H9 (cell line): ENCODE measurements at regions not wholly inside any gene's neighbourhood (a gene's known extent, or its start where the extent isn't known, plus 50 kb on each side); places are given as distances from the start of the nearest gene placed in this dataset.

Source experiments
- DNase-seq: peaks from one replicate; pipeline ENCODE4 v3.0.0-alpha.2; 2017
- H2AFZ ChIP-seq: one replicate; pipeline ENCODE4 v1.6.1; 2013; ENCODE audit warnings: mild to moderate bottlenecking, low read length, control low read depth, moderate library complexity
- H2AK5ac ChIP-seq: 2 replicates; pipeline ENCODE4 v1.6.1; 2013; ENCODE audit warnings: low read length, control low read depth, mixed read lengths; ENCODE audit not compliant: insufficient read length
- H2BK120ac ChIP-seq: one replicate; pipeline ENCODE4 v1.6.1; 2013; ENCODE audit warnings: low read depth, mild to moderate bottlenecking, low read length, control low read depth, inconsistent platforms; ENCODE audit not compliant: poor library complexity, severe bottlenecking
- H2BK12ac ChIP-seq: 2 replicates; pipeline ENCODE4 v1.6.1; 2013; ENCODE audit warnings: low read length, control low read depth, mixed read lengths, low read depth; ENCODE audit not compliant: insufficient read length
- H2BK15ac ChIP-seq: 2 replicates; pipeline ENCODE4 v1.6.1; 2013; ENCODE audit warnings: low read depth, low read length, control low read depth
- H2BK20ac ChIP-seq: one replicate; pipeline ENCODE4 v1.6.1; 2013; ENCODE audit warnings: low read depth, mild to moderate bottlenecking, low read length, control low read depth, inconsistent platforms; ENCODE audit not compliant: poor library complexity, severe bottlenecking
- H2BK5ac ChIP-seq: 2 replicates; pipeline ENCODE4 v1.6.1; 2013; ENCODE audit warnings: low read length, control low read depth, mixed read lengths; ENCODE audit not compliant: insufficient read length
- H3K14ac ChIP-seq: 2 replicates; pipeline ENCODE4 v1.6.1; 2013; ENCODE audit warnings: low read length, control low read depth; ENCODE audit not compliant: insufficient read depth
- H3K18ac ChIP-seq: 2 replicates; pipeline ENCODE4 v1.6.1; 2013; ENCODE audit warnings: low read depth, mild to moderate bottlenecking, mixed read lengths, low read length, control low read depth; ENCODE audit not compliant: insufficient read length
- H3K23ac ChIP-seq: 2 replicates; pipeline ENCODE4 v1.6.1; 2013; ENCODE audit warnings: low read length, control low read depth, mixed read lengths, low read depth; ENCODE audit not compliant: insufficient read length
- H3K23me2 ChIP-seq: 2 replicates; pipeline ENCODE4 v1.6.1; 2013; ENCODE audit warnings: low read depth, mild to moderate bottlenecking, mixed read lengths, low read length, control low read depth; ENCODE audit not compliant: insufficient read length, poor library complexity, severe bottlenecking
- H3K27ac ChIP-seq: 2 replicates; pipeline ENCODE4 v1.5.1; 2013; ENCODE audit warnings: low read length, control low read depth, mixed read lengths, low read depth; ENCODE audit not compliant: insufficient read length
- H3K27me3 ChIP-seq: 2 replicates; pipeline ENCODE4 v1.6.1; 2013; ENCODE audit warnings: low read length, control low read depth, inconsistent platforms; ENCODE audit not compliant: insufficient read depth
- H3K4ac ChIP-seq: 2 replicates; pipeline ENCODE4 v1.6.1; 2013; ENCODE audit warnings: low read depth, mild to moderate bottlenecking, control low read depth, inconsistent platforms, low read length, moderate library complexity
- H3K4me1 ChIP-seq: 2 replicates; pipeline ENCODE4 v1.6.1; 2013; ENCODE audit warnings: low read length, control low read depth, inconsistent platforms; ENCODE audit not compliant: insufficient read depth
- H3K4me2 ChIP-seq: 2 replicates; pipeline ENCODE4 v1.6.1; 2013; ENCODE audit warnings: low read length, control low read depth, mixed read lengths; ENCODE audit not compliant: insufficient read length, insufficient read depth
- H3K56ac ChIP-seq: 2 replicates; pipeline ENCODE4 v1.6.1; 2013; ENCODE audit warnings: low read depth, mild to moderate bottlenecking, mixed read lengths, low read length, control low read depth; ENCODE audit not compliant: insufficient read length
- H3K79me1 ChIP-seq: 2 replicates; pipeline ENCODE4 v1.6.1; 2013; ENCODE audit warnings: low read depth, mild to moderate bottlenecking, moderate library complexity, low read length, control low read depth, inconsistent platforms; ENCODE audit not compliant: insufficient read depth, poor library complexity, severe bottlenecking
- H3K79me2 ChIP-seq: 2 replicates; pipeline ENCODE4 v1.6.1; 2013; ENCODE audit warnings: low read length, control low read depth, inconsistent platforms; ENCODE audit not compliant: insufficient read depth
- H3K9ac ChIP-seq: 2 replicates; pipeline ENCODE4 v1.6.1; 2013; ENCODE audit warnings: low read length, control low read depth, mixed read lengths; ENCODE audit not compliant: insufficient read length; ENCODE audit errors: extremely low read depth
- H3K9me3 ChIP-seq: one replicate; pipeline ENCODE4 v1.6.1; 2013; ENCODE audit warnings: low read depth, low read length, inconsistent platforms; ENCODE audit not compliant: control insufficient read depth
- H3T11ph ChIP-seq: one replicate; pipeline ENCODE4 v1.6.1; 2013; ENCODE audit warnings: mild to moderate bottlenecking, low read length, control low read depth, inconsistent platforms
- H4K20me1 ChIP-seq: one replicate; pipeline ENCODE4 v1.6.1; 2013; ENCODE audit not compliant: control insufficient read depth, insufficient read length, insufficient read depth
- H4K5ac ChIP-seq: 2 replicates; pipeline ENCODE4 v1.6.1; 2013; ENCODE audit warnings: low read depth, mild to moderate bottlenecking, mixed read lengths, low read length, control low read depth; ENCODE audit not compliant: insufficient read length
- H4K8ac ChIP-seq: replicated peaks from 2 replicates; pipeline ENCODE4 v1.6.1; 2013; ENCODE audit warnings: low read length, control low read depth, mixed read lengths, low read depth; ENCODE audit not compliant: insufficient read length
- H4K91ac ChIP-seq: 2 replicates; pipeline ENCODE4 v1.6.1; 2013; ENCODE audit warnings: low read depth, mild to moderate bottlenecking, moderate library complexity, mixed read lengths, low read length, control low read depth; ENCODE audit not compliant: insufficient read length
- H3K27ac Mint-ChIP-seq, 3 experiments: 2 replicates in 2 of 3; 3 replicates in 1 of 3; pipeline ENCODE4 v1.8.0; 2020 to 2021; ENCODE audit warnings: mixed read lengths in 3 of 3, mild to moderate bottlenecking in 1 of 3, moderate library complexity in 1 of 3
- H3K27me3 Mint-ChIP-seq: 2 replicates; pipeline ENCODE4 v1.8.0; 2021; ENCODE audit warnings: low read depth, mild to moderate bottlenecking, moderate library complexity, mixed read lengths
- H3K36me3 Mint-ChIP-seq, 3 experiments: 2 replicates in 2 of 3; 3 replicates in 1 of 3; pipeline ENCODE4 v1.8.0; 2020 to 2021; ENCODE audit warnings: low read depth in 3 of 3, mixed read lengths in 3 of 3; ENCODE audit not compliant: insufficient read depth in 1 of 3
- H3K4me1 Mint-ChIP-seq, 2 experiments: 2 replicates each; pipeline ENCODE4 v1.8.0; 2020; ENCODE audit warnings: mixed read lengths in 2 of 2
- H3K4me3 Mint-ChIP-seq, 2 experiments: 2 replicates in 1 of 2; 3 replicates in 1 of 2; pipeline ENCODE4 v1.8.0; 2020 to 2021; ENCODE audit warnings: mild to moderate bottlenecking in 2 of 2, mixed read lengths in 2 of 2, moderate library complexity in 1 of 2
- H3K9me3 Mint-ChIP-seq, 2 experiments: 2 replicates in 1 of 2; 3 replicates in 1 of 2; pipeline ENCODE4 v1.8.0; 2020; ENCODE audit warnings: mild to moderate bottlenecking in 2 of 2, mixed read lengths in 2 of 2, moderate library complexity in 1 of 2
- CTCF ChIP-seq: fragments of 200-600 bp; sonication (generic); conservative IDR thresholded peaks from 3 replicates; pipeline ENCODE4 v1.8.0; 2021; ENCODE audit warnings: antibody characterized with exemption, mild to moderate bottlenecking
- WGBS: extraction: QIAGEN DNeasy Blood & Tissue Kit; methylation state at CpG from one replicate; pipeline ENCODE4 v1.1.7; 2013; ENCODE audit warnings: missing lambda C conversion rate, low lambda C conversion rate, mixed read lengths; ENCODE audit not compliant: insufficient read length; ENCODE audit errors: extremely low coverage; 5-methylcytosine and 5-hydroxymethylcytosine counted together

GRCh38 chr16:6853565-6853964, 479.1 kb upstream of the RBFOX1 start:
- Mint-ChIP-seq H3K36me3 (no peaks in the 10 kb centered on the region), H3K27ac (no peak overlapping the region), H3K4me3 (no peak overlapping the region), H3K4me1 (no peaks in the 10 kb centered on the region), H3K27me3 (peaks cover 98% of the 10 kb centered on the region), H3K9me3 (no peaks in the 10 kb centered on the region; a peak in 1 of 5 replicates)
- H3K79me1 ChIP-seq = no peaks in the 10 kb centered on the region
- H2BK5ac ChIP-seq = no peak overlapping the region
- no peak overlapping the region for H4K8ac ChIP-seq
- H3K23ac ChIP-seq = no peak overlapping the region
- no peak overlapping the region for H2AK5ac ChIP-seq
- H2AFZ ChIP-seq = no peak overlapping the region
- TF ChIP-seq CTCF = no peak
- no peaks in the 10 kb centered on the region for H3K23me2 ChIP-seq
- no peak overlapping the region for H2BK20ac ChIP-seq
- H3K4ac ChIP-seq = no peak overlapping the region
- no peaks in the 10 kb centered on the region for H4K20me1 ChIP-seq
- no peak overlapping the region for H4K91ac ChIP-seq
- WGBS = no CpG with 5 or more reads among the region's 6 CpGs
- no peak for DNase-seq
- no peaks in the 10 kb centered on the region for H3K9me3 ChIP-seq
- no peaks in the 10 kb centered on the region for H3K79me2 ChIP-seq
- no peak overlapping the region for H2BK15ac ChIP-seq
- H3K14ac ChIP-seq = no peak overlapping the region
- H3K27me3 ChIP-seq = peaks cover 42% of the 10 kb centered on the region
- H3K27ac ChIP-seq = no peak overlapping the region
- H2BK12ac ChIP-seq = no peak overlapping the region
- H3K18ac ChIP-seq = no peak overlapping the region
- H3K4me1 ChIP-seq = no peaks in the 10 kb centered on the region
- H2BK120ac ChIP-seq = no peak overlapping the region
- no peak overlapping the region for H3K9ac ChIP-seq
- H4K5ac ChIP-seq = no peak overlapping the region
- no peak overlapping the region for H3K56ac ChIP-seq
- H3T11ph ChIP-seq = no peak overlapping the region
- no peak overlapping the region for H3K4me2 ChIP-seq
